Fibroblast of lung (primary cell): ENCODE measurements at regions not wholly inside any gene's neighbourhood (a gene's known extent, or its start where the extent isn't known, plus 50 kb on each side); places are given as distances from the start of the nearest gene placed in this dataset.
"Not testable (repeated sequence)": the region's sequence is repeated elsewhere in the genome, so short reads cannot be mapped to it uniquely, and the experiment has no call there.

ENCODE experiments used
- DNase-seq, 2 donors: peaks; one replicate each; pipeline versions ENCODE4 v3.0.0 to v3.0.0-alpha.2; 2010; ENCODE audit warnings: low read depth in 2 of 2
- H2AFZ ChIP-seq: 2 replicates; pipeline ENCODE4 v1.5.1; 2012; ENCODE audit warnings: low read length, control low read depth, inconsistent platforms
- H3K27ac ChIP-seq: 2 replicates; pipeline ENCODE4 v1.5.1; 2011; ENCODE audit warnings: low read length, control low read depth; ENCODE audit not compliant: insufficient read depth
- H3K27me3 ChIP-seq: 2 replicates; pipeline ENCODE4 v1.5.1; 2011; ENCODE audit warnings: mild to moderate bottlenecking, low read length; ENCODE audit not compliant: control insufficient read depth, insufficient read depth
- H3K36me3 ChIP-seq: 2 replicates; pipeline ENCODE4 v1.5.1; 2011; ENCODE audit warnings: low read length; ENCODE audit not compliant: control insufficient read depth, insufficient read depth
- H3K4me1 ChIP-seq: 2 replicates; pipeline ENCODE4 v1.5.1; 2011; ENCODE audit warnings: low read length; ENCODE audit not compliant: control insufficient read depth, insufficient read depth; ENCODE audit errors: extremely low read depth
- H3K4me2 ChIP-seq: 2 replicates; pipeline ENCODE4 v1.5.1; 2011; ENCODE audit warnings: low read length, control low read depth; ENCODE audit not compliant: insufficient read depth; ENCODE audit errors: extremely low read depth
- H3K4me3 ChIP-seq, 4 experiments: fragments of 200-600 bp in 1 of 4; sonication (generic) in 1 of 4; replicated peaks in 1 of 4; 2 replicates each; pipeline ENCODE4 v1.5.1; 2011 to 2016; ENCODE audit warnings: low read length in 4 of 4, low read depth in 3 of 4, mild to moderate bottlenecking in 3 of 4, control low read depth in 2 of 4, inconsistent platforms in 1 of 4, mixed read lengths in 1 of 4; ENCODE audit not compliant: insufficient read depth in 1 of 4; ENCODE audit errors: control extremely low read depth in 1 of 4
- H3K79me2 ChIP-seq: 2 replicates; pipeline ENCODE4 v1.5.1; 2012; ENCODE audit warnings: mild to moderate bottlenecking, low read length, inconsistent platforms; ENCODE audit not compliant: control insufficient read depth, insufficient read depth
- H3K9ac ChIP-seq: 2 replicates; pipeline ENCODE4 v1.5.1; 2011; ENCODE audit warnings: mild to moderate bottlenecking, low read length, control low read depth; ENCODE audit not compliant: insufficient read depth
- H3K9me3 ChIP-seq: 2 replicates; pipeline ENCODE4 v1.5.1; 2012; ENCODE audit warnings: low read depth, low read length; ENCODE audit not compliant: control insufficient read depth, insufficient read depth
- H4K20me1 ChIP-seq: 2 replicates; pipeline ENCODE4 v1.5.1; 2011; ENCODE audit warnings: low read length; ENCODE audit not compliant: control insufficient read depth, insufficient read depth; ENCODE audit errors: extremely low read depth
- EZH2 ChIP-seq: IDR thresholded peaks from 2 replicates; pipeline ENCODE4 v1.5.1; 2012; ENCODE audit warnings: low read length, control low read depth, mild to moderate bottlenecking; ENCODE audit errors: missing control alignments
- TF ChIP-seq, protein P1 (sequence below), 2 donors: IDR thresholded peaks in 1 of 2; conservative IDR thresholded peaks in 1 of 2; 1 replicate in 1 of 2; 2 replicates in 1 of 2; pipeline ENCODE4 v1.5.1; 2011 to 2012; ENCODE audit warnings: low read length in 2 of 2, control low read depth in 1 of 2, inconsistent platforms in 1 of 2, low read depth in 1 of 2, mild to moderate bottlenecking in 1 of 2

DNA sequence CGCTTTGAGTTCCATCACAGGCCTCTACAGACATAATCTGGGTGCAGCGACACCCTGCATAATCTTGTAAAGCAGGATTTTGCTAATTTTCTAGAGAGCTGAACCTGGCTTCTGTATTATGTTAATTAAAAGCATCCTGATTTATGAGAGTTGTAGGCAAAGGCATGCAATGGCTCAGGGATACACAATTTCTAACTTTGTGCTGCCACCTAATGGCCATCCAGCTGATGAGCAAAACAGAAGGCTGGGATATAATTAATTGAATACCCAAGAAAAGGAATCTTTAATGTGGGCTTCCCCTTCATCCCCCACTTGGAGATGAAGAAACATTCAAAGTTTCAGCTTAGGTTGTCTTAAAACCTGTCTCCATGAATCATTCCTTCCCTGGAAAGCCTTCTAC is 78.1 kb downstream of the BMP15 start:
- H3K9me3 ChIP-seq: no peaks in the 10 kb centered on the region
- no peak overlapping the region for H3K4me3 ChIP-seq
- H4K20me1 ChIP-seq: no peaks in the 10 kb centered on the region
- TF ChIP-seq EZH2: no peak
- TF ChIP-seq, protein P1, sequence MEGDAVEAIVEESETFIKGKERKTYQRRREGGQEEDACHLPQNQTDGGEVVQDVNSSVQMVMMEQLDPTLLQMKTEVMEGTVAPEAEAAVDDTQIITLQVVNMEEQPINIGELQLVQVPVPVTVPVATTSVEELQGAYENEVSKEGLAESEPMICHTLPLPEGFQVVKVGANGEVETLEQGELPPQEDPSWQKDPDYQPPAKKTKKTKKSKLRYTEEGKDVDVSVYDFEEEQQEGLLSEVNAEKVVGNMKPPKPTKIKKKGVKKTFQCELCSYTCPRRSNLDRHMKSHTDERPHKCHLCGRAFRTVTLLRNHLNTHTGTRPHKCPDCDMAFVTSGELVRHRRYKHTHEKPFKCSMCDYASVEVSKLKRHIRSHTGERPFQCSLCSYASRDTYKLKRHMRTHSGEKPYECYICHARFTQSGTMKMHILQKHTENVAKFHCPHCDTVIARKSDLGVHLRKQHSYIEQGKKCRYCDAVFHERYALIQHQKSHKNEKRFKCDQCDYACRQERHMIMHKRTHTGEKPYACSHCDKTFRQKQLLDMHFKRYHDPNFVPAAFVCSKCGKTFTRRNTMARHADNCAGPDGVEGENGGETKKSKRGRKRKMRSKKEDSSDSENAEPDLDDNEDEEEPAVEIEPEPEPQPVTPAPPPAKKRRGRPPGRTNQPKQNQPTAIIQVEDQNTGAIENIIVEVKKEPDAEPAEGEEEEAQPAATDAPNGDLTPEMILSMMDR (conservative IDR thresholded peaks at IDR 0.05 in 1 of 2, IDR thresholded peaks at IDR 0.05 in 1 of 2; ENCODE audit: low read depth in 1 of 2, low read length in 2 of 2): peak; percentile 36 to 55
- H3K4me1 ChIP-seq: no peaks in the 10 kb centered on the region
- no peak overlapping the region for H3K27ac ChIP-seq
- no peaks in the 10 kb centered on the region for H3K27me3 ChIP-seq
- H3K9ac ChIP-seq: no peak overlapping the region
- no peak overlapping the region for H3K4me2 ChIP-seq
- no peaks in the 10 kb centered on the region for H3K79me2 ChIP-seq
- peak; percentile 10 to 21 for DNase-seq
- H2AFZ ChIP-seq: no peak overlapping the region
- H3K36me3 ChIP-seq: no peaks in the 10 kb centered on the region

DNA sequence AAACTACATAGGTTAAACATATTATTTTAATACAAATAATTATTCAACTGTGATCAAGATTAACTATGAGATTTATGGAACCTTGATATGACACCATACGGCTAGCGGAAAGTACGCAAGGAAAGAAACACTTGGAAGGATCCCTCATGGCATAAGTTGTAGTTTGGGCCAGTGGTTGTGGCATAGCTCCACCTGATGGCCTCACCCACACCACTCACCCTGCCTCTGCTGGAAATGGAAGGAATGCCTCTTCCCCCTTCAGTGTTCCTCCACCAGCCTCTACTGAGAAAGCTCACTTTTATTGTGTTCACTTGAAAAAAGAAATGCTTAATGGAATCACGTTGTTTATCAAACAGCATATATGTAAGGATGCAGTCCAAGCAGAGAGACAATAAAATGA is 86.4 kb downstream of the BMP15 start:
- TF ChIP-seq, protein P1 (conservative IDR thresholded peaks at IDR 0.05 in 1 of 2, IDR thresholded peaks at IDR 0.05 in 1 of 2; ENCODE audit: low read depth in 1 of 2, low read length in 2 of 2): no peak
- no peak for TF ChIP-seq EZH2
- Histone ChIP-seq H3K4me2 (no peak overlapping the region), H2AFZ (no peak overlapping the region)

DNA sequence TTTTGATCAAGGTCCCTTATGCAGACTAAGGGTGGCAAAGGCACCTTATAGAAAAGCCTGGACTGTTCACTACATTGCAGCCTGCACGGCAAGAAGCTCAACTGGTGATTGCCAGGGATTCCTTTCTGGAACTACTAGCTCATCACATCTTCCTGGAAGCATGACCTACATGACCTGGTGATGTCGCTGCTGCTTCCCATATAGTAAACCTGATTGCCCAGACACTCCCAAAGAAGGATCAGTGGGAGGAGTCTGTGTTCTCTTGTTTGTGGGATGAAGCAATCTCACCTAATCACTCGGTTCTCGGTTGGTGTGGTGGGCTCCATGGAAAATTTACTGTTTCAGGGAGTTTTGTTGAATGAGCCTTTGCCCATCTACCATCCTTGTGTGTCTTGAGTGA is 89.8 kb downstream of the BMP15 start:
- not testable (repeated sequence) for H3K4me2 ChIP-seq, H3K4me3 ChIP-seq, H3K9me3 ChIP-seq, H3K36me3 ChIP-seq, DNase-seq, H3K9ac ChIP-seq, H4K20me1 ChIP-seq, H3K79me2 ChIP-seq, H3K27me3 ChIP-seq, H3K4me1 ChIP-seq, H2AFZ ChIP-seq, H3K27ac ChIP-seq

More for the DNA sequence above, 86.4 kb downstream of the BMP15 start:
- Histone ChIP-seq H3K79me2 (no peaks in the 10 kb centered on the region), H3K4me3 (no peak overlapping the region), H3K27me3 (no peaks in the 10 kb centered on the region), H3K36me3 (no peaks in the 10 kb centered on the region), H3K9ac (no peak overlapping the region), H3K27ac (no peak overlapping the region), H4K20me1 (no peaks in the 10 kb centered on the region), H3K4me1 (no peaks in the 10 kb centered on the region), H3K9me3 (no peaks in the 10 kb centered on the region)
- DNase-seq: no peak

DNA sequence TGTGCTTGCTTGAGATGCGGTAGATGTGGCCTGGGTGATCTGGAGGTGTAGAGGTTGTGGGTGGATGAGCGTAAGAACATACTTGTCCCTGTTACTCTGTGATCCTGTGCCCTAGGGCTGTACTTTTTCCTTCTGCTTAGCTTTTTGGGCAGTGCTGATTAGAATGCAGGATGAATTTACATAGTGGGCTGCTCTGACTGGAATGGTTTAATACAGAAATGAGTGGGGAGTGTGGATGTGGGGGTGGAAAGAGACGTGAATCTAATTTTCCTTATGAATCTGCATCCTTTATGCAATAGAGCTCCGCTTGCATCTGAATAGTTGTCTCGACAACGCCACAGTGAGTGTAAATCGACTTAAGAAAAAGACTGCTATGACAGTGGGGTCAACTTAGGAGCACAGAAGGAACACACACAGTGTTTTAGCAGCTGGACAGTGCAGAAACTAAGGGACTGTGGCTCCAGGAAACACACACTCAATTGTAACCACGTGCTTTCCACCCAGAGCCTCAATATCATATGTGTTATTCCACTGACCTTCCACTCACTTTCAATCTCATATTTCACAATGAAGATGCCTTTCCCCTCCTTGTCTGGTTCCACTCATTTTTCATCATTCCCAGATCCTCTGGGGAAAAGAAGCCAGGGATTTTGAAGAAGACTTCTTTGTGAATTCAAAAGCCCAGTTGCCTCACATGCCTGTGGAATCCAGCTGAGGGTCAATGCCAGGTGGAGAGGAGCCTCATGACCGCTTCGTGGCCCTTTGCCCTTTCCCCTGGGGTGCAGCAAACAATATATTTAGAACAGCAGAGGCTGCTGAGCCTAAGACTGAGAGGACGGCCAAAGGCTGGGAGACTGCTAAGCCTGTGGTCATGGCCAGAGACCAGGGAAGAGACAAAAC is 91.4 kb downstream of the BMP15 start:
- H3K36me3 ChIP-seq, H3K4me3 ChIP-seq, H4K20me1 ChIP-seq, DNase-seq, H3K27ac ChIP-seq, H3K9ac ChIP-seq, H3K4me1 ChIP-seq, H3K27me3 ChIP-seq, H2AFZ ChIP-seq, H3K79me2 ChIP-seq, H3K9me3 ChIP-seq, H3K4me2 ChIP-seq: not testable (repeated sequence)
